ENCODE measurements at regions not wholly inside any gene's neighbourhood (a gene's known extent, or its start where the extent isn't known, plus 50 kb on each side); places are given as distances from the start of the nearest gene placed in this dataset.

DNA sequence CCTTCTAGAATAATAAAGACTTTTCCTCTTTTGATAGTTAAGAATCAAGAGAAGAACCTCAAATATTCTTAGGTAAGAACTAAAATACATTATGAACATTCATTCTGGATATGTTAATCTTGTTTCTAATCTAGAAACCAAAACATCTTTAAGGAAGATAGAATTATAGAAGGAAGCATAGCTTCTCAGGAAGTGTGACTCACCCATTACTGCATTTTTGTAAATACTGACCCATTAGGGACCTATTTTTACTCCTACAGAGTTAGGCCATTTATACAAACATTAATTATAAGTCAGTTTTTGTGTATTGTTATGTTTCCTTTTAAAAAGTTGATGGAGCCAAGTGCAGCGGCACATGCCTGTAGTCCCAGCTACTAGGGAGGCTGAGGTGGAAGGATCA lies 147.1 kb downstream of the NUFIP1 start:
- DNase-seq (ENCODE audit: low read depth): no peak
- no peak for TF ChIP-seq CTCF (IDR thresholded peaks at IDR 0.05; ENCODE audit: low read depth, low read length, missing control alignments)
- in situ Hi-C loops (cut with HindIII; ENCODE audit: low sequenced_read_pairs): no loop called here
- H3K4me3 ChIP-seq (ENCODE audit: low read depth, low read length): no peak overlapping the region

GRCh38 chr13:44840131-44840530 lies 149.1 kb downstream of the NUFIP1 start:
- TF ChIP-seq CTCF (IDR thresholded peaks at IDR 0.05; ENCODE audit: low read depth, low read length, missing control alignments): no peak
- no peak overlapping the region for H3K4me3 ChIP-seq (ENCODE audit: low read depth, low read length)
- DNase-seq (ENCODE audit: low read depth): no peak
- in situ Hi-C loops (cut with HindIII; ENCODE audit: low sequenced_read_pairs): no loop called here

DNA sequence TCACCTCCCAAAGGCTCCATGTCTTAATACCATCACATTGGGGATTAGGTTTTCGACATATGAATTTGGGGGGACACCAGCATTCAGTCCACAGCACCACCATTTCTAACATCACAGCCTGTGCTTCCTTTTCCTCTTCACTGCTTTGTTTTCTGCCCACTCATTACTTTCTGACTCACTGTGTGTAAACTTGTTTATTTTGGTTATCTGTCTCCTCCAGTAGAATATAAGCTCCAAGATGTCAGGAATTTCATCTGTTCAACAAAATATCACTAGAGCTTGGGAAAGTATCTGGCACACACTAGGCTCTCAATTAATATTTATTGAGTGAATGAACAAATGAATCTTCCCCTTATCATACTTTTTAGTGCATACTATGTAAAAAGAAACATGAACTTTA lies 152.0 kb downstream of the NUFIP1 start:
- TF ChIP-seq CTCF (IDR thresholded peaks at IDR 0.05; ENCODE audit: low read depth, low read length, missing control alignments): no peak
- H3K4me3 ChIP-seq (ENCODE audit: low read depth, low read length): no peak overlapping the region
- no peak for DNase-seq (ENCODE audit: low read depth)
- in situ Hi-C loops (cut with HindIII; ENCODE audit: low sequenced_read_pairs): no loop called here

- no peak overlapping the region for H3K4me3 ChIP-seq (ENCODE audit: low read depth, low read length)
- no peak for TF ChIP-seq CTCF (IDR thresholded peaks at IDR 0.05; ENCODE audit: low read depth, low read length, missing control alignments)
- in situ Hi-C loops (cut with HindIII; ENCODE audit: low sequenced_read_pairs): no loop called here
- DNase-seq (ENCODE audit: low read depth): no peak
These were observed 154.9 kb downstream of the NUFIP1 start for GRCh38 chr13:44834404-44834803.

DNA sequence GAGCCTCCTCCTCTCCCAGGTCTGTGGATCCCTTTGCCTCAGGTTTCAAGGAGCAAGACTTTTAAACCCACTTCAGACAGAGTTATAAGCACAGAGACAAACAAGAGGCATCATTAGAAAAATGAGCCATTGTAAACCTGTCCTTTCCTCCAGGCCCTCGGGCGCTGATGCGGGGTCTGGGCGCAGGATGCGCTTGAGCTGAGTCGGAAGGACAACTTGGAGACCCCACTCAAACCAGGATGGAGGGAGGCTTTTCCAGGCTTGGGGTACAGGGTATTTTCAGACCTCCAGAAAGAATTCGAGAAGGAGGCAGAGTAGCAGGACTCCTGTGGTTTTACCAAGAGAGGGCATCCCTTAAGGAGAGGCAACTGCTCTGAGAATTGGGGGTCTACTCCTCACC lies 155.6 kb downstream of the NUFIP1 start:
- in situ Hi-C loops (cut with HindIII; ENCODE audit: low sequenced_read_pairs): no loop called here
- DNase-seq (ENCODE audit: low read depth): no peak

DNA sequence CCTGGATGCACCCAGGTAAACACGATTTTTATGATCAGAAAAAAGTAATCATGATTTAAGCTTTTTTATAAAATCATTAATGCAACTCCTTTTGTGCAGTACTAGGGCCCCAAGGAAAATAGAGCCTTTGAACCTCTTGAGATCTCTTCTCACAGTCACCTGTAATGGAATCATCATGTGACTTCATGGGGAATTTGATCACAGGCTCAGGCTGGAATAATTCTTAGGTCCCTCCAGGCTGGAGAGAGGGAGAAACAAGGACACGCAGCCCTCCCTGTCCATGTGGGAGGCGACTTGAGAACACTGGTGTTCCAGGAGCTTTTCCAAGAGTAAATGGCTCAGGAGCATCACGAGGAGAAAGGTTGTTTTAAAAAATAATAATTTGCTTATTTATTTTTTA lies 156.1 kb downstream of the NUFIP1 start:
- in situ Hi-C loops (cut with HindIII; ENCODE audit: low sequenced_read_pairs): no loop called here
- TF ChIP-seq CTCF (IDR thresholded peaks at IDR 0.05; ENCODE audit: low read depth, low read length, missing control alignments): no peak
- no peak overlapping the region for H3K4me3 ChIP-seq (ENCODE audit: low read depth, low read length)
- DNase-seq (ENCODE audit: low read depth): no peak

More for the DNA sequence above, 155.6 kb downstream of the NUFIP1 start:
- H3K4me3 ChIP-seq (ENCODE audit: low read depth, low read length): no peak overlapping the region
- TF ChIP-seq CTCF (IDR thresholded peaks at IDR 0.05; ENCODE audit: low read depth, low read length, missing control alignments): no peak

All from astrocyte of the cerebellum (primary cell).